Left colon (tissue), 2 donors: ENCODE measurements at regions not wholly inside any gene's neighbourhood (a gene's known extent, or its start where the extent isn't known, plus 50 kb on each side); places are given as distances from the start of the nearest gene placed in this dataset.

Experiments
- ATAC-seq: fragments of 200-7000 bp; cut with Tn5 transposase; one replicate; pipeline ENCODE4 v1.9.1; 2020; ENCODE audit warnings: mild to moderate bottlenecking, moderate library complexity
- DNase-seq, 2 donors: peaks; one replicate each; pipeline ENCODE4 v3.0.0-alpha.2; 2020
- intact Hi-C, 2 donors: fragments of 100-400 bp; cut with DNase I in 1 of 2; cut with micrococcal nuclease in 1 of 2; formaldehyde crosslinking; loops; one replicate each; pipeline versions ENCODE4 v1.11.2 to v1.14.0; 2022; cut with DNase I, micrococcal nuclease
- donor health status: DM: no; HTN: no; CAD: no.
- donor health status: DM: yes; HTN: yes; CAD: no.

GRCh38 chr5:52378237-52378636, 409.5 kb upstream of the ITGA1 start:
- DNase-seq = no peak
- intact Hi-C loops = no loop called here
- ATAC-seq = no peak

- no peak for DNase-seq
- no peak for ATAC-seq
- intact Hi-C loops = no loop called here
Measured at GRCh38 chr5:52388349-52388748, 399.4 kb upstream of the ITGA1 start.

GRCh38 chr5:52392321-52392720, 395.4 kb upstream of the ITGA1 start:
- no peak for ATAC-seq
- DNase-seq = no peak
- intact Hi-C loops = no loop called here

- intact Hi-C loops = no loop called here
- DNase-seq (no peak), ATAC-seq (no peak)
Measured at GRCh38 chr5:52409835-52410234, 377.9 kb upstream of the ITGA1 start.

GRCh38 chr5:52419357-52419756, 368.4 kb upstream of the ITGA1 start:
- DNase-seq (no peak), ATAC-seq (no peak)
- intact Hi-C loops = no loop called here

GRCh38 chr5:52427615-52428014, 360.1 kb upstream of the ITGA1 start:
- DNase-seq = no peak
- intact Hi-C loops = no loop called here

GRCh38 chr5:52428977-52429489, 358.7 kb upstream of the ITGA1 start:
- no peak for ATAC-seq
- no peak for DNase-seq
- intact Hi-C loops = no loop called here

More at GRCh38 chr5:52427615-52428014, 360.1 kb upstream of the ITGA1 start:
- ATAC-seq = no peak

GRCh38 chr5:52441768-52442167, 345.9 kb upstream of the ITGA1 start:
- intact Hi-C loops = no loop called here

GRCh38 chr5:52443187-52443586, 344.5 kb upstream of the ITGA1 start:
- no peak for ATAC-seq
- intact Hi-C loops = no loop called here
- DNase-seq = no peak

More at GRCh38 chr5:52441768-52442167, 345.9 kb upstream of the ITGA1 start:
- ATAC-seq (no peak), DNase-seq (no peak)

- intact Hi-C loops = no loop called here
- no peak for ATAC-seq
- no peak for DNase-seq
Measured at GRCh38 chr5:52448111-52448510, 339.6 kb upstream of the ITGA1 start.

- intact Hi-C loops = no loop called here
- no peak for DNase-seq
- ATAC-seq = no peak
Measured at GRCh38 chr5:52449516-52449915, 338.2 kb upstream of the ITGA1 start.

GRCh38 chr5:52452098-52452497, 335.6 kb upstream of the ITGA1 start:
- intact Hi-C loops = no loop called here
- DNase-seq (no peak), ATAC-seq (no peak)

- no peak for ATAC-seq
- intact Hi-C loops = no loop called here
Measured at GRCh38 chr5:52453176-52453575, 334.5 kb upstream of the ITGA1 start.

GRCh38 chr5:52455920-52456319, 331.8 kb upstream of the ITGA1 start:
- ATAC-seq (no peak), DNase-seq (no peak)
- intact Hi-C loops = no loop called here

More at GRCh38 chr5:52453176-52453575, 334.5 kb upstream of the ITGA1 start:
- no peak for DNase-seq

GRCh38 chr5:52457810-52458209, 329.9 kb upstream of the ITGA1 start:
- intact Hi-C loops = no loop called here
- DNase-seq = no peak
- ATAC-seq = no peak

- DNase-seq (no peak), ATAC-seq (no peak)
- intact Hi-C loops = no loop called here
Measured at GRCh38 chr5:52466113-52466512, 321.6 kb upstream of the ITGA1 start.

- ATAC-seq (no peak), DNase-seq (no peak)
- intact Hi-C loops = no loop called here
Measured at GRCh38 chr5:52466749-52467520, 320.8 kb upstream of the ITGA1 start.

- intact Hi-C loops = no loop called here
- no peak for ATAC-seq
- DNase-seq = no peak
Measured at GRCh38 chr5:52468976-52469375, 318.7 kb upstream of the ITGA1 start.

GRCh38 chr5:52469420-52469819, 318.3 kb upstream of the ITGA1 start:
- intact Hi-C loops = no loop called here
- DNase-seq (no peak), ATAC-seq (no peak)

- no peak for DNase-seq
- intact Hi-C loops = no loop called here
- no peak for ATAC-seq
Measured at GRCh38 chr5:52469835-52470234, 317.9 kb upstream of the ITGA1 start.

GRCh38 chr5:52476346-52476745, 311.4 kb upstream of the ITGA1 start:
- DNase-seq = no peak
- intact Hi-C loops = no loop called here
- ATAC-seq = no peak
